HepG2 (cell line): ENCODE measurements at regions not wholly inside any gene's neighbourhood (a gene's known extent, or its start where the extent isn't known, plus 50 kb on each side); places are given as distances from the start of the nearest gene placed in this dataset.

Experiments used
- ATAC-seq: fragments of 200-7000 bp; cut with Tn5 transposase; 3 replicates; pipeline ENCODE4 v1.9.1; 2020; ENCODE audit warnings: mild to moderate bottlenecking, moderate library complexity
- BruUV-seq: library from RNA; stranded (reverse); fragments of 400-500 nt; replicated peaks from 2 replicates; lab custom pipeline; 2021; lab: Mats Ljungman, UMichigan
- CTCF ChIA-PET: fragments of 300-600 bp; formaldehyde crosslinking; extraction: SDS; loops from one replicate; lab custom pipeline; 2021; ENCODE audit warnings: low total read pairs, inconsistent platforms, low intra/inter-chr PET ratio; lab: Yijun Ruan, JAX
- POLR2A ChIA-PET: fragments of 350-600 bp; sonication (Branson Sonifier 250); formaldehyde crosslinking; loops from one replicate; lab custom pipeline; 2020; ENCODE audit warnings: antibody characterized with exemption, inconsistent platforms; lab: Yijun Ruan, JAX
- DNase-seq: peaks from one replicate; pipeline ENCODE4 v3.0.0-alpha.2; 2015; ENCODE audit warnings: low spot score
- FAIRE-seq: peaks from 3 replicates; lab custom pipeline; 2011; peaks lifted over from hg19 to GRCh38; lab: Jason Lieb, UNC
- H2AFZ ChIP-seq: one replicate; pipeline ENCODE4 v1.6.1; 2011; ENCODE audit warnings: low read length, inconsistent platforms
- H3K27ac ChIP-seq: fragments of 300-600 bp; 3 replicates; pipeline ENCODE4 v1.8.0; 2011; ENCODE audit warnings: mixed run types, mild to moderate bottlenecking, mixed read lengths, low read length, inconsistent platforms; ENCODE audit not compliant: insufficient read depth; ENCODE audit errors: extremely low read length
- H3K27me3 ChIP-seq, 2 experiments: fragments of 200-600 bp in 1 of 2; 2 replicates in 1 of 2; 3 replicates in 1 of 2; pipeline versions ENCODE4 v1.6.0 to v1.8.0; 2011; ENCODE audit warnings: low read length in 2 of 2, mild to moderate bottlenecking in 2 of 2, moderate library complexity in 2 of 2, inconsistent platforms in 1 of 2; ENCODE audit not compliant: insufficient read depth in 2 of 2, control insufficient read depth in 1 of 2
- H3K36me3 ChIP-seq, 2 experiments: fragments of 200-600 bp in 1 of 2; replicated peaks in 1 of 2; 2 replicates in 1 of 2; 3 replicates in 1 of 2; pipeline versions ENCODE4 v1.5.1 to v1.8.0; 2011; ENCODE audit warnings: low read length in 2 of 2, inconsistent platforms in 1 of 2; ENCODE audit not compliant: insufficient read depth in 2 of 2, control insufficient read depth in 1 of 2
- H3K4me1 ChIP-seq: 2 replicates; pipeline ENCODE4 v1.5.1; 2012; ENCODE audit warnings: low read length, inconsistent platforms; ENCODE audit not compliant: insufficient read depth
- H3K4me2 ChIP-seq: 2 replicates; pipeline ENCODE4 v1.6.0; 2011; ENCODE audit warnings: low read depth, low read length, inconsistent platforms
- H3K4me3 ChIP-seq, 3 experiments: fragments of 200-600 bp in 1 of 3; sonication (generic), shearing (Covaris generic) in 1 of 3; replicated peaks in 1 of 3; 2 replicates each; pipeline ENCODE4 v1.5.1; 2011 to 2016; ENCODE audit warnings: low read length in 3 of 3, inconsistent platforms in 2 of 3, low read depth in 2 of 3, mild to moderate bottlenecking in 2 of 3, control low read depth in 1 of 3, mixed read lengths in 1 of 3; ENCODE audit not compliant: insufficient read depth in 1 of 3
- H3K79me2 ChIP-seq: one replicate; pipeline ENCODE4 v1.6.1; 2011; ENCODE audit warnings: low read length, inconsistent platforms; ENCODE audit not compliant: insufficient read depth
- H3K9ac ChIP-seq: 2 replicates; pipeline ENCODE4 v1.6.0; 2011; ENCODE audit warnings: mild to moderate bottlenecking, low read depth, low read length, inconsistent platforms; ENCODE audit not compliant: insufficient read depth
- H3K9me3 ChIP-seq: 2 replicates; pipeline ENCODE4 v1.5.1; 2012; ENCODE audit warnings: mild to moderate bottlenecking, low read length
- H4K20me1 ChIP-seq: 2 replicates; pipeline ENCODE4 v1.6.0; 2011; ENCODE audit warnings: inconsistent platforms, mild to moderate bottlenecking, low read length, moderate library complexity; ENCODE audit not compliant: insufficient read depth
- ESRRA ChIP-seq: sonication (generic); formaldehyde crosslinking; IDR thresholded peaks from 2 replicates; pipeline ENCODE4 v1.5.1; 2020; ENCODE audit warnings: mild to moderate bottlenecking, low read depth, missing genetic modification reagents
- HES4 ChIP-seq: sonication (generic); formaldehyde crosslinking; IDR thresholded peaks from 2 replicates; pipeline ENCODE4 v1.9.0; 2021; ENCODE audit warnings: mild to moderate bottlenecking, missing genetic modification reagents, borderline replicate concordance
- MXD4 ChIP-seq: IDR thresholded peaks from 2 replicates; pipeline ENCODE4 v1.6.1; 2016; ENCODE audit warnings: mild to moderate bottlenecking, missing biosample characterization, missing genetic modification reagents
- PHF20 ChIP-seq: sonication (generic); formaldehyde crosslinking; IDR thresholded peaks from 2 replicates; pipeline ENCODE4 v1.5.0; 2020; ENCODE audit warnings: mild to moderate bottlenecking, missing genetic modification reagents
- RBFOX2 ChIP-seq: fragments of 200-400 bp; formaldehyde crosslinking; IDR thresholded peaks from 2 replicates; pipeline ENCODE4 v1.6.1; 2017; ENCODE audit warnings: low read depth, mild to moderate bottlenecking, low read length
- SNAPC2 ChIP-seq: sonication (generic); formaldehyde crosslinking; IDR thresholded peaks from 2 replicates; pipeline ENCODE4 v1.8.1; 2022; ENCODE audit warnings: mild to moderate bottlenecking, missing genetic modification reagents
- TEF ChIP-seq: sonication (generic); formaldehyde crosslinking; IDR thresholded peaks from 2 replicates; pipeline ENCODE4 v1.5.0; 2020; ENCODE audit warnings: missing genetic modification reagents
- ZMAT5 ChIP-seq: sonication (generic); formaldehyde crosslinking; IDR thresholded peaks from 2 replicates; pipeline ENCODE4 v1.5.0; 2020; ENCODE audit warnings: mild to moderate bottlenecking, low read depth, missing genetic modification reagents, borderline replicate concordance
- ZNF343 ChIP-seq: sonication (generic); formaldehyde crosslinking; IDR thresholded peaks from 2 replicates; pipeline ENCODE4 v1.4.0; 2020; ENCODE audit warnings: mild to moderate bottlenecking, missing genetic modification reagents
- ZNF703 ChIP-seq: sonication (generic); formaldehyde crosslinking; IDR thresholded peaks from 2 replicates; pipeline ENCODE4 v1.5.1; 2020; ENCODE audit warnings: missing genetic modification reagents, mild to moderate bottlenecking, moderate library complexity, borderline replicate concordance
- ZNF839 ChIP-seq: sonication (generic); formaldehyde crosslinking; IDR thresholded peaks from 2 replicates; pipeline ENCODE4 v1.4.0; 2020; ENCODE audit warnings: missing genetic modification reagents, mild to moderate bottlenecking, borderline replicate concordance
- ZSCAN21 ChIP-seq: sonication (generic); formaldehyde crosslinking; IDR thresholded peaks from 2 replicates; pipeline ENCODE4 v1.8.0; 2022; ENCODE audit warnings: mild to moderate bottlenecking, missing genetic modification reagents, moderate library complexity, borderline replicate concordance
- in situ Hi-C: cut with HindIII; loops from 2 replicates; pipeline ENCODE4 v1.10.0; 2017; ENCODE audit warnings: low pct_unique_long_range_greater_than_20kb; ENCODE audit not compliant: extremely low pct_ligation_motif_present
- intact Hi-C: fragments of 100-400 bp; cut with micrococcal nuclease; formaldehyde crosslinking; loops from one replicate; pipeline ENCODE4 v1.10.0; 2022; ENCODE audit not compliant: unreplicated experiment
- TF ChIP-seq, protein P1 (sequence below): sonication (generic); formaldehyde crosslinking; IDR thresholded peaks from 2 replicates; pipeline ENCODE4 v1.4.0; 2020; ENCODE audit warnings: mild to moderate bottlenecking, low read depth, missing genetic modification reagents
- TF ChIP-seq, protein P2 (sequence below): sonication (generic); formaldehyde crosslinking; IDR thresholded peaks from 2 replicates; pipeline ENCODE4 v1.5.1; 2020; ENCODE audit warnings: missing genetic modification reagents, mild to moderate bottlenecking, borderline replicate concordance

- Histone ChIP-seq H3K36me3 (no peaks in the 10 kb centered on the region), H3K27ac (no peak overlapping the region), H3K9ac (no peak overlapping the region), H3K79me2 (no peaks in the 10 kb centered on the region), H3K9me3 (peaks cover 34% of the 10 kb centered on the region; the same call in 1 of the 2 replicates), H3K27me3 (no peaks in the 10 kb centered on the region; a peak in 1 of 5 replicates), H3K4me2 (no peak overlapping the region), H4K20me1 (no peaks in the 10 kb centered on the region), H2AFZ (no peak overlapping the region), H3K4me1 (no peaks in the 10 kb centered on the region), H3K4me3 (no peak overlapping the region)
- no TSS peak for BruUV-seq
- no peak for FAIRE-seq
- intact Hi-C loops (no loop called here), in situ Hi-C loops (no loop called here)
- no peak for DNase-seq
- TF ChIP-seq RBFOX2 (no peak), TEF (CRISPR knock-in tag) (no peak), ESRRA (no peak), ZMAT5 (CRISPR knock-in tag) (no peak), PHF20 (no peak), ZNF839 (CRISPR knock-in tag) (no peak), ZNF343 (CRISPR knock-in tag) (no peak), ZSCAN21 (CRISPR knock-in tag) (no peak), MXD4 (CRISPR knock-in tag) (no peak), SNAPC2 (CRISPR knock-in tag) (no peak), HES4 (CRISPR knock-in tag) (no peak), ZNF703 (CRISPR knock-in tag) (no peak)
- TF ChIP-seq, protein P1, sequence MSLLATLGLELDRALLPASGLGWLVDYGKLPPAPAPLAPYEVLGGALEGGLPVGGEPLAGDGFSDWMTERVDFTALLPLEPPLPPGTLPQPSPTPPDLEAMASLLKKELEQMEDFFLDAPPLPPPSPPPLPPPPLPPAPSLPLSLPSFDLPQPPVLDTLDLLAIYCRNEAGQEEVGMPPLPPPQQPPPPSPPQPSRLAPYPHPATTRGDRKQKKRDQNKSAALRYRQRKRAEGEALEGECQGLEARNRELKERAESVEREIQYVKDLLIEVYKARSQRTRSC (CRISPR knock-in tag): no peak
- TF ChIP-seq, protein P2, sequence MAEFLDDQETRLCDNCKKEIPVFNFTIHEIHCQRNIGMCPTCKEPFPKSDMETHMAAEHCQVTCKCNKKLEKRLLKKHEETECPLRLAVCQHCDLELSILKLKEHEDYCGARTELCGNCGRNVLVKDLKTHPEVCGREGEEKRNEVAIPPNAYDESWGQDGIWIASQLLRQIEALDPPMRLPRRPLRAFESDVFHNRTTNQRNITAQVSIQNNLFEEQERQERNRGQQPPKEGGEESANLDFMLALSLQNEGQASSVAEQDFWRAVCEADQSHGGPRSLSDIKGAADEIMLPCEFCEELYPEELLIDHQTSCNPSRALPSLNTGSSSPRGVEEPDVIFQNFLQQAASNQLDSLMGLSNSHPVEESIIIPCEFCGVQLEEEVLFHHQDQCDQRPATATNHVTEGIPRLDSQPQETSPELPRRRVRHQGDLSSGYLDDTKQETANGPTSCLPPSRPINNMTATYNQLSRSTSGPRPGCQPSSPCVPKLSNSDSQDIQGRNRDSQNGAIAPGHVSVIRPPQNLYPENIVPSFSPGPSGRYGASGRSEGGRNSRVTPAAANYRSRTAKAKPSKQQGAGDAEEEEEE (CRISPR knock-in tag): no peak
- ChIA-PET CTCF (no interaction called here), POLR2A (no interaction called here)
- no peak for ATAC-seq
These were observed 254.1 kb downstream of the PRL start for GRCh38 chr6:22042706-22043105.
